Panc1 (cell line): ENCODE measurements at regions not wholly inside any gene's neighbourhood (a gene's known extent, or its start where the extent isn't known, plus 50 kb on each side); places are given as distances from the start of the nearest gene placed in this dataset.
A peak's percentile ranks its signal among the peaks of the same experiment; 100 is the strongest.

Source experiments
- CTCF ChIP-seq: fragments of 450-650 bp; IDR thresholded peaks from 2 replicates; pipeline ENCODE4 v1.5.1; 2017; ENCODE audit warnings: mild to moderate bottlenecking
- REST ChIP-seq, 2 experiments: IDR thresholded peaks; 2 replicates each; pipeline ENCODE4 v1.6.1; 2011 to 2012; ENCODE audit warnings: low read depth in 2 of 2, control low read depth in 1 of 2, low read length in 1 of 2, mild to moderate bottlenecking in 1 of 2, moderate library complexity in 1 of 2; ENCODE audit not compliant: insufficient read depth in 1 of 2

- TF ChIP-seq CTCF (peak; percentile 44), REST (IDR thresholded peaks at IDR 0.05; ENCODE audit: insufficient read depth in 1 of 2, low read depth in 2 of 2, low read length in 1 of 2) (no peak)
These were observed 60.7 kb upstream of the COG2 start for GRCh38 chr1:230581446-230582079.
